ENCODE measurements at regions not wholly inside any gene's neighbourhood (a gene's known extent, or its start where the extent isn't known, plus 50 kb on each side); places are given as distances from the start of the nearest gene placed in this dataset.

DNA sequence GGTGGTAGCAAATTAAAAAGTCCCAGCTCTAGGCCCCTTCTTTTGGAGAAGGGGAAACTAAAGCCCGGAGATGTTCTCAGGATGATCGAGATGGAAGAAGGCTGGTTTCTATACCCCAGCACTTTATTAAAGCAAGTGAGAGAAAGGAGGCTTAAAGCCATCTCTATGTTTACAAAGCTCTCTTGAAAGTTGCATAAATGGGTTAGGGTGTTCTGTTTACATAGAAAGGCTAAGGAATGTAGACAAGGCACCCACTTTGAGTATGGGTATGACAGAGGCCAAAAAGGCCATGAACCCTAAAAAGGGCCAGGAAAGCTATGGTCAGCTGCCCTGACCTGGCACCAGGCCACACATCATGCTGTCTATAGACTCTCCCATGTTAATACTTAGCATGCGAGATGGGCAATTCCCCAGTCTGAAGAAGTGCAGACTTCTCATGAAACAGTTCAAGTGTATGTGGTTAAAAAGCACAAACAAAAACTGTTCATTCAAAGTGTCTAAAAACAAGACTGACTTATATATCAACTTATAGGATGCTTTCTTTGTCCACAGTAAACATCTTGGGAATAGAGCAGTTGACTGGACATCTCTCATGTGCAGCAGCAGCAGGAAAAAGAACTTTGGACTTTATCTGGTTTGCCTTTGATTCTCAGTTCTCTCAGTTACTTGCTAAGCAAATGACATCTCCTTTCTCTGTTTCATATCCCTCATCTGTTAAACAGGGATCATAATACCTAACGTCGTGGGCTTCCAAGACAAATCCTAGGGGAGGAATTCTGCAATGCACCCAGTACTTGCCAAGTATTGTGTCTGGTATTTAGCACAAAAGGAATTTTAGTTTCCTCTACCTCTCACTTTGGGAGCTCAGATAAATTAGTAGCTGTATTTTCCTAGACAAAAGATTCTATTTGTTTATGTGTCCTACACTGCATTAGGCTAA lies 521.6 kb downstream of the PLPP3 start:
- ChIA-PET POLR2A (no interaction called here), CTCF (no interaction called here)
- ATAC-seq (no peak), DNase-seq (ENCODE audit: low spot score) (no peak)
- H3K9me3 Mint-ChIP-seq, result no peaks in the 10 kb centered on the region
- TF ChIP-seq OVOL2 (CRISPR knock-in tag; IDR thresholded peaks at IDR 0.05; ENCODE audit: borderline replicate concordance) (no peak), ERG (CRISPR knock-in tag; IDR thresholded peaks at IDR 0.05) (no peak), ZNF416 (CRISPR knock-in tag; IDR thresholded peaks at IDR 0.05) (no peak), TP53 (CRISPR knock-in tag; IDR thresholded peaks at IDR 0.05) (no peak), TEAD1 (CRISPR knock-in tag; IDR thresholded peaks at IDR 0.05) (no peak), NFE2L1 (CRISPR knock-in tag; IDR thresholded peaks at IDR 0.05) (no peak), SMAD3 (CRISPR knock-in tag; IDR thresholded peaks at IDR 0.05; ENCODE audit: borderline replicate concordance) (no peak), ZBTB43 (CRISPR knock-in tag; IDR thresholded peaks at IDR 0.05) (no peak), PRDM15 (CRISPR knock-in tag; IDR thresholded peaks at IDR 0.05) (no peak), PRRX2 (CRISPR knock-in tag; IDR thresholded peaks at IDR 0.05) (no peak), PREB (CRISPR knock-in tag; IDR thresholded peaks at IDR 0.05; ENCODE audit: borderline replicate concordance) (no peak), EMX1 (CRISPR knock-in tag; IDR thresholded peaks at IDR 0.05) (no peak), ZNF396 (CRISPR knock-in tag; IDR thresholded peaks at IDR 0.05; ENCODE audit: borderline replicate concordance) (no peak), ETV6 (CRISPR knock-in tag; IDR thresholded peaks at IDR 0.05) (no peak), MYBL2 (CRISPR knock-in tag; IDR thresholded peaks at IDR 0.05) (no peak), NFYB (CRISPR knock-in tag; conservative IDR thresholded peaks at IDR 0.05; ENCODE audit: low read depth) (no peak)
- TF ChIP-seq, protein P1, sequence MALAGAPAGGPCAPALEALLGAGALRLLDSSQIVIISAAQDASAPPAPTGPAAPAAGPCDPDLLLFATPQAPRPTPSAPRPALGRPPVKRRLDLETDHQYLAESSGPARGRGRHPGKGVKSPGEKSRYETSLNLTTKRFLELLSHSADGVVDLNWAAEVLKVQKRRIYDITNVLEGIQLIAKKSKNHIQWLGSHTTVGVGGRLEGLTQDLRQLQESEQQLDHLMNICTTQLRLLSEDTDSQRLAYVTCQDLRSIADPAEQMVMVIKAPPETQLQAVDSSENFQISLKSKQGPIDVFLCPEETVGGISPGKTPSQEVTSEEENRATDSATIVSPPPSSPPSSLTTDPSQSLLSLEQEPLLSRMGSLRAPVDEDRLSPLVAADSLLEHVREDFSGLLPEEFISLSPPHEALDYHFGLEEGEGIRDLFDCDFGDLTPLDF (CRISPR knock-in tag; IDR thresholded peaks at IDR 0.05), result no peak
- TF ChIP-seq, protein P2, sequence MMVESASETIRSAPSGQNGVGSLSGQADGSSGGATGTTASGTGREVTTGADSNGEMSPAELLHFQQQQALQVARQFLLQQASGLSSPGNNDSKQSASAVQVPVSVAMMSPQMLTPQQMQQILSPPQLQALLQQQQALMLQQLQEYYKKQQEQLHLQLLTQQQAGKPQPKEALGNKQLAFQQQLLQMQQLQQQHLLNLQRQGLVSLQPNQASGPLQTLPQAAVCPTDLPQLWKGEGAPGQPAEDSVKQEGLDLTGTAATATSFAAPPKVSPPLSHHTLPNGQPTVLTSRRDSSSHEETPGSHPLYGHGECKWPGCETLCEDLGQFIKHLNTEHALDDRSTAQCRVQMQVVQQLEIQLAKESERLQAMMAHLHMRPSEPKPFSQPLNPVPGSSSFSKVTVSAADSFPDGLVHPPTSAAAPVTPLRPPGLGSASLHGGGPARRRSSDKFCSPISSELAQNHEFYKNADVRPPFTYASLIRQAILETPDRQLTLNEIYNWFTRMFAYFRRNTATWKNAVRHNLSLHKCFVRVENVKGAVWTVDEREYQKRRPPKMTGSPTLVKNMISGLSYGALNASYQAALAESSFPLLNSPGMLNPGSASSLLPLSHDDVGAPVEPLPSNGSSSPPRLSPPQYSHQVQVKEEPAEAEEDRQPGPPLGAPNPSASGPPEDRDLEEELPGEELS (CRISPR knock-in tag; IDR thresholded peaks at IDR 0.05), result no peak
- H3K27me3 Mint-ChIP-seq (ENCODE audit: low read depth), result no peaks in the 10 kb centered on the region
- no peaks in the 10 kb centered on the region for H3K36me3 Mint-ChIP-seq
- no peak overlapping the region for H3K27ac Mint-ChIP-seq
- no peak overlapping the region for H3K4me3 Mint-ChIP-seq
- peaks cover 6% of the 10 kb centered on the region for H3K4me1 Mint-ChIP-seq
